Vagina (tissue), 2 donors: ENCODE measurements at regions not wholly inside any gene's neighbourhood (a gene's known extent, or its start where the extent isn't known, plus 50 kb on each side); places are given as distances from the start of the nearest gene placed in this dataset.

Source experiments
- DNase-seq, 2 donors: peaks; one replicate each; pipeline ENCODE4 v3.0.0-alpha.2; 2017; ENCODE audit errors: extremely low spot score in 2 of 2
- H3K27ac ChIP-seq: fragments of 200-600 bp; sonication (generic); one replicate; pipeline ENCODE4 v1.5.1; 2019
- H3K27me3 ChIP-seq: fragments of 200-600 bp; sonication (generic); one replicate; pipeline ENCODE4 v1.5.1; 2019
- H3K36me3 ChIP-seq, 2 donors: fragments of 200-600 bp; sonication (generic); one replicate each; pipeline ENCODE4 v1.5.1; 2017 to 2019
- H3K4me1 ChIP-seq: fragments of 200-600 bp; sonication (generic); one replicate; pipeline ENCODE4 v1.5.1; 2019
- H3K4me3 ChIP-seq, 2 donors: fragments of 200-600 bp; sonication (generic); 1 replicate in 1 of 2; 2 replicates in 1 of 2; pipeline ENCODE4 v1.5.1; 2016 to 2019
- H3K9me3 ChIP-seq: fragments of 200-600 bp; sonication (generic); one replicate; pipeline ENCODE4 v1.5.1; 2019
- POLR2A ChIP-seq, 2 donors: fragments of 450-650 bp; IDR thresholded peaks; one replicate each; pipeline ENCODE4 v1.6.1; 2017; ENCODE audit warnings: antibody characterized with exemption in 2 of 2, mild to moderate bottlenecking in 2 of 2, moderate library complexity in 2 of 2
- POLR2AphosphoS5 ChIP-seq, 2 donors: sonication (generic); formaldehyde crosslinking; IDR thresholded peaks; one replicate each; pipeline ENCODE4 v1.9.0; 2017; ENCODE audit warnings: antibody characterized with exemption in 2 of 2, mild to moderate bottlenecking in 2 of 2, low read depth in 1 of 2; ENCODE audit not compliant: insufficient read depth in 1 of 2
- intact Hi-C: fragments of 100-400 bp; cut with DNase I; formaldehyde crosslinking; loops from one replicate; pipeline ENCODE4 v1.15.1; 2023
- TF ChIP-seq, protein P1 (sequence below), 3 experiments: fragments of 450-650 bp in 2 of 3; fragments of 200-600 bp in 1 of 3; sonication (generic) in 1 of 3; IDR thresholded peaks; one replicate each; pipeline ENCODE4 v1.5.1; 2017 to 2019; ENCODE audit warnings: antibody characterized with exemption in 3 of 3, mild to moderate bottlenecking in 2 of 3, moderate library complexity in 2 of 3

GRCh38 chr6:112806163-112806865 is 459.2 kb downstream of the RFPL4B start:
- no peak for DNase-seq
- intact Hi-C loops = no loop called here
- no peak overlapping the region for H3K27ac ChIP-seq

DNA sequence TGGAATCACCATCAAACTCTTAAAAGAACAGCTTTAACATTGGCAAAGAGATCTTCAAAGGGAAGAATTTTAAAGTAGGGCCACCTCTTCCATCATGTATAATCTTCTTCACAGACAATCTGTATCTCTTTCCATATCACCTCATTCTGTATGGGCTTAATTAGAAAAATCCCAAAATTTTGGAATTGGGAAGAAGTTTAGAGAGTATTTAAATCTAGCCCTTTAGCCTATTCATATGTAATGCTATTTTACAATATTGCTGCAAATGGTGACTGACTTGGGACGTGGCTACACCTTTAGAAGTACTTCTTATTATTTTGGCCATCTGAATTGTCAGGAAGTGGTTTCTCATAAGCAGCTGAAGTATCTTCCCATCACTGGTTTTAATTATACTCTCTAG is 474.3 kb downstream of the RFPL4B start:
- no peak for DNase-seq
- Histone ChIP-seq H3K4me1 (no peaks in the 10 kb centered on the region), H3K4me3 (no peak overlapping the region), H3K27ac (no peak overlapping the region), H3K27me3 (no peaks in the 10 kb centered on the region), H3K9me3 (no peaks in the 10 kb centered on the region), H3K36me3 (no peaks in the 10 kb centered on the region)
- intact Hi-C loops = no loop called here
- TF ChIP-seq POLR2A (IDR thresholded peaks at IDR 0.05) (no peak), POLR2AphosphoS5 (IDR thresholded peaks at IDR 0.05; ENCODE audit: insufficient read depth in 1 of 2, low read depth in 1 of 2) (no peak)
- TF ChIP-seq, protein P1, sequence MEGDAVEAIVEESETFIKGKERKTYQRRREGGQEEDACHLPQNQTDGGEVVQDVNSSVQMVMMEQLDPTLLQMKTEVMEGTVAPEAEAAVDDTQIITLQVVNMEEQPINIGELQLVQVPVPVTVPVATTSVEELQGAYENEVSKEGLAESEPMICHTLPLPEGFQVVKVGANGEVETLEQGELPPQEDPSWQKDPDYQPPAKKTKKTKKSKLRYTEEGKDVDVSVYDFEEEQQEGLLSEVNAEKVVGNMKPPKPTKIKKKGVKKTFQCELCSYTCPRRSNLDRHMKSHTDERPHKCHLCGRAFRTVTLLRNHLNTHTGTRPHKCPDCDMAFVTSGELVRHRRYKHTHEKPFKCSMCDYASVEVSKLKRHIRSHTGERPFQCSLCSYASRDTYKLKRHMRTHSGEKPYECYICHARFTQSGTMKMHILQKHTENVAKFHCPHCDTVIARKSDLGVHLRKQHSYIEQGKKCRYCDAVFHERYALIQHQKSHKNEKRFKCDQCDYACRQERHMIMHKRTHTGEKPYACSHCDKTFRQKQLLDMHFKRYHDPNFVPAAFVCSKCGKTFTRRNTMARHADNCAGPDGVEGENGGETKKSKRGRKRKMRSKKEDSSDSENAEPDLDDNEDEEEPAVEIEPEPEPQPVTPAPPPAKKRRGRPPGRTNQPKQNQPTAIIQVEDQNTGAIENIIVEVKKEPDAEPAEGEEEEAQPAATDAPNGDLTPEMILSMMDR (IDR thresholded peaks at IDR 0.05) = no peak

More at GRCh38 chr6:112806163-112806865, 459.2 kb downstream of the RFPL4B start:
- H3K4me3 ChIP-seq = no peak overlapping the region
- H3K27me3 ChIP-seq = no peaks in the 10 kb centered on the region
- H3K9me3 ChIP-seq = no peaks in the 10 kb centered on the region
- H3K4me1 ChIP-seq = peaks cover 6% of the 10 kb centered on the region
- H3K36me3 ChIP-seq = no peaks in the 10 kb centered on the region
- TF ChIP-seq, protein P1 (IDR thresholded peaks at IDR 0.05) = no peak
- no peak for TF ChIP-seq POLR2A (IDR thresholded peaks at IDR 0.05)
- TF ChIP-seq POLR2AphosphoS5 (IDR thresholded peaks at IDR 0.05; ENCODE audit: insufficient read depth in 1 of 2, low read depth in 1 of 2) = no peak

GRCh38 chr6:112822769-112823168 is 475.6 kb downstream of the RFPL4B start:
- no peak overlapping the region for H3K4me3 ChIP-seq
- intact Hi-C loops = no loop called here
- DNase-seq = no peak
- no peak overlapping the region for H3K27ac ChIP-seq
- H3K27me3 ChIP-seq = no peaks in the 10 kb centered on the region
- H3K4me1 ChIP-seq = no peaks in the 10 kb centered on the region
- H3K9me3 ChIP-seq = no peaks in the 10 kb centered on the region
- H3K36me3 ChIP-seq = no peaks in the 10 kb centered on the region
- TF ChIP-seq, protein P1 (IDR thresholded peaks at IDR 0.05) = no peak
- TF ChIP-seq POLR2AphosphoS5 (IDR thresholded peaks at IDR 0.05; ENCODE audit: insufficient read depth in 1 of 2, low read depth in 1 of 2) = no peak
- no peak for TF ChIP-seq POLR2A (IDR thresholded peaks at IDR 0.05)

DNA sequence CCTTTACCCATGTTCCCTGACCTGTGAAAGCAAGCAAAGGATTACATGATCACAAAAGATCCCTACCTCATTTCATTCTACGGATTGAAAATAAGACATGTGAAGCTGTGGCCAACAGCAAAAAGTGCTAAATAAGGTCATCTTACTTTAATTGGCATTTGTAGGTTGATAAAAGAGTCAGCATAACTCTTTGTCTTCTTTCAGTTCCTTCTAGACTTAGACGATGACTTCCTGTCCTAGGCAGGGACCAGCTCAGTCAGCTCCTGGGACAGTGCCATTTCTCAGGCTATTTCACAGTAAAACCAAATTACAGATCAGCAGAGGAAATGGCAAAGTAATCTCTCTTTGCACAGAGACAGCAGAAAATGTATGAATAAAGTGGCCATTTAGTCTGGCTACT is 480.7 kb downstream of the RFPL4B start:
- no peak for TF ChIP-seq POLR2AphosphoS5 (IDR thresholded peaks at IDR 0.05; ENCODE audit: insufficient read depth in 1 of 2, low read depth in 1 of 2)
- no peak for TF ChIP-seq POLR2A (IDR thresholded peaks at IDR 0.05)
- TF ChIP-seq, protein P1 (IDR thresholded peaks at IDR 0.05) = no peak
- intact Hi-C loops = no loop called here
- DNase-seq = no peak
- H3K4me3 ChIP-seq = no peak overlapping the region
- no peak overlapping the region for H3K27ac ChIP-seq
- no peaks in the 10 kb centered on the region for H3K9me3 ChIP-seq
- H3K4me1 ChIP-seq = no peaks in the 10 kb centered on the region
- no peaks in the 10 kb centered on the region for H3K27me3 ChIP-seq
- no peaks in the 10 kb centered on the region for H3K36me3 ChIP-seq

GRCh38 chr6:112831022-112831421 is 483.9 kb downstream of the RFPL4B start:
- no peaks in the 10 kb centered on the region for H3K4me1 ChIP-seq
- intact Hi-C loops = no loop called here
- H3K27ac ChIP-seq = no peak overlapping the region
- DNase-seq = no peak
- no peaks in the 10 kb centered on the region for H3K36me3 ChIP-seq
- no peaks in the 10 kb centered on the region for H3K9me3 ChIP-seq
- H3K27me3 ChIP-seq = no peaks in the 10 kb centered on the region
- no peak for TF ChIP-seq POLR2AphosphoS5 (IDR thresholded peaks at IDR 0.05; ENCODE audit: insufficient read depth in 1 of 2, low read depth in 1 of 2)
- TF ChIP-seq, protein P1 (IDR thresholded peaks at IDR 0.05) = no peak
- no peak for TF ChIP-seq POLR2A (IDR thresholded peaks at IDR 0.05)
- no peak overlapping the region for H3K4me3 ChIP-seq
